Cerebellar nuclear complex (tissue), 1 donor: ENCODE measurements at regions not wholly inside any gene's neighbourhood (a gene's known extent, or its start where the extent isn't known, plus 50 kb on each side); places are given as distances from the start of the nearest gene placed in this dataset.

Experiments used
- DNase-seq, 2 experiments: peaks; one replicate each; lab custom pipeline; 2025; lab: John Stamatoyannopoulos, UW

GRCh38 chr9:126556560-126557250 lies 57.0 kb upstream of the LMX1B start:
- DNase-seq: no peak

GRCh38 chr9:126558051-126558665 lies 55.6 kb upstream of the LMX1B start:
- DNase-seq: peak in 1 of 2 experiments; percentile 46

- no peak for DNase-seq
Observed at GRCh38 chr9:126559296-126559695, 54.4 kb upstream of the LMX1B start.

- DNase-seq: no peak
Observed at GRCh38 chr9:126561582-126561981, 52.1 kb upstream of the LMX1B start.

GRCh38 chr9:126563556-126563955 lies 50.2 kb upstream of the LMX1B start:
- no peak for DNase-seq
